ENCODE measurements at regions not wholly inside any gene's neighbourhood (a gene's known extent, or its start where the extent isn't known, plus 50 kb on each side); places are given as distances from the start of the nearest gene placed in this dataset.
"Not testable (repeated sequence)": the region's sequence is repeated elsewhere in the genome, so short reads cannot be mapped to it uniquely, and the experiment has no call there.

DNA sequence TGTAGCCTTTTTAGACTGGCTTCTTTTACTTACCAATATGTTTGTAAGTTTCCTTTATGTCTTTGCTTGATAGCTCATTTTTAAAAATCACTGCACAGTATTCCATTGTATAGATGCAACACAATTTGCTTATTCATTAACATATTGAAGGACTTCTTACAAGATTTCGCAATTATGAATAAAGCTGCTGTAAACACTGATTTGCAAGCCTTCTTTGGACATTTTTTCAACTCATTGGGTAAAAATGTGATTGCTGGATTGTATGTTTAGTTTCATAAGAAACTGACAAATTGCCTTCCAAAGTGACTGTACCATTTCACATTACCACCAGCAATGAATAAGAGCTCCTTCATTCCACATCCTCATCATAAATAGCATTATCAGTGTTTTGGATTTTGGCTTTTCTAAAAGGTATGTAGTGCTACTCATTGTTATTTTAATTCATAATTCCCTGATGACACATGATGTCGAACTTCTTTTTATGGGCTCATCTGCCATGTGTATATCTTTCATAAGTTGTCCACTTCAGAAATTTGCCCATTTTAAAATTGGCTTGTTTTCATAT, 80.7 kb downstream of the TFAP2B start:
- Histone ChIP-seq H3K9me3 (ENCODE audit: control insufficient read depth in 1 of 2, low read length in 2 of 2) (no peaks in the 10 kb centered on the region), H3K4me3 (ENCODE audit: low read depth in 1 of 2, low read length in 2 of 2) (no peak overlapping the region), H3K4me1 (ENCODE audit: control insufficient read depth in 1 of 2, insufficient read depth in 2 of 2, low read length in 2 of 2) (no peaks in the 10 kb centered on the region), H3K27ac (ENCODE audit: low read depth, low read length) (no peak overlapping the region), H3K27me3 (ENCODE audit: control insufficient read depth in 1 of 2, insufficient read depth in 2 of 2, low read length in 2 of 2) (no peaks in the 10 kb centered on the region), H3K36me3 (ENCODE audit: control insufficient read depth in 1 of 2, insufficient read depth in 2 of 2, low read length in 2 of 2) (no peaks in the 10 kb centered on the region), H3K9ac (ENCODE audit: low read depth in 1 of 2, low read length in 2 of 2) (no peak overlapping the region)

DNA sequence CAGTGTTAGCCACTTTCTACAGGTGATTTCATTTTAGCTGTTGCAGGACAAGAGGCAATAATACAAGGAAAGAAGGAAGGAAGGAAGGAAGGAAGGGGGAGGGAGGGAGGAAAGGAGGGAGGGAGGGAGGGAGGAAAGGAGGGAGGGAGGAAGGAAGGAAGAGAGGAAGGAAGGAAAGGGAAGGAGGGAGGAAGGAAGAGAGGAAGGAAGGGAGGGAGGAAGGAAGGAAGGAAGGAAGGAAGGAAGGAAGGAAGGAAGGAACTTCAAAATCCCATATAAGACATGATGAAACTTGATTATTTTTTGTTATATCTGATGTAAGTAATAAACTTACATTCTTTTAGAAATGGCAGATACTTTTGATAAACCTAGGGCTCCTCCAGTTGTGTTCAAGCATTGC, 83.6 kb downstream of the TFAP2B start:
- H3K27ac ChIP-seq (ENCODE audit: low read depth, low read length), result no peak overlapping the region
- H3K9me3 ChIP-seq (ENCODE audit: control insufficient read depth in 1 of 2, low read length in 2 of 2), result no peaks in the 10 kb centered on the region

DNA sequence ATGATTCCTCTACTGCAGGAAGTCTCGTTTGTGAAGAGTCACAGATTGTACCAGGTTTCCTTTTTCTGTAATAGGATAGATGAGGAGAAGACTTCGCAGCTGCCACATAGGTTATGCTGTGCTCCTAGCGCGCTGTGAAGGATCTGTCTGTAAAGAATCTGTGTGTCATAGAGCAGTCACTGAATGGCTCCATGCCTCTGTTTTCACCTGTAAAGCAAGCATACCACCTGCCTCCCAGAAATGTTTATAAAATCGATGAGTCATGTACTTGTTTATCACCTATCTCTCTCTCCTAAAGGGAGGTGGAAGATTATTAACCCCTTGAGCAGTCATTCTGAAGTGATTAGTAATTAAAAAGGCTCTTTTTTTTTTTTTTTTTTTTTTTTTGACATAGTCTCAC, 86.6 kb downstream of the TFAP2B start:
- no peaks in the 10 kb centered on the region for H3K9me3 ChIP-seq (ENCODE audit: control insufficient read depth in 1 of 2, low read length in 2 of 2)
- no peaks in the 10 kb centered on the region for H3K36me3 ChIP-seq (ENCODE audit: control insufficient read depth in 1 of 2, insufficient read depth in 2 of 2, low read length in 2 of 2)
- no peaks in the 10 kb centered on the region for H3K4me1 ChIP-seq (ENCODE audit: control insufficient read depth in 1 of 2, insufficient read depth in 2 of 2, low read length in 2 of 2)
- H3K4me3 ChIP-seq (ENCODE audit: low read depth in 1 of 2, low read length in 2 of 2), result no peak overlapping the region
- no peak overlapping the region for H3K27ac ChIP-seq (ENCODE audit: low read depth, low read length)
- no peaks in the 10 kb centered on the region for H3K27me3 ChIP-seq (ENCODE audit: control insufficient read depth in 1 of 2, insufficient read depth in 2 of 2, low read length in 2 of 2)
- no peak overlapping the region for H3K9ac ChIP-seq (ENCODE audit: low read depth in 1 of 2, low read length in 2 of 2)

More for the DNA sequence above, 83.6 kb downstream of the TFAP2B start:
- Histone ChIP-seq H3K27me3 (ENCODE audit: control insufficient read depth in 1 of 2, insufficient read depth in 2 of 2, low read length in 2 of 2) (no peaks in the 10 kb centered on the region), H3K4me3 (ENCODE audit: low read depth in 1 of 2, low read length in 2 of 2) (no peak overlapping the region), H3K9ac (ENCODE audit: low read depth in 1 of 2, low read length in 2 of 2) (no peak overlapping the region), H3K4me1 (ENCODE audit: control insufficient read depth in 1 of 2, insufficient read depth in 2 of 2, low read length in 2 of 2) (no peaks in the 10 kb centered on the region), H3K36me3 (ENCODE audit: control insufficient read depth in 1 of 2, insufficient read depth in 2 of 2, low read length in 2 of 2) (no peaks in the 10 kb centered on the region)

DNA sequence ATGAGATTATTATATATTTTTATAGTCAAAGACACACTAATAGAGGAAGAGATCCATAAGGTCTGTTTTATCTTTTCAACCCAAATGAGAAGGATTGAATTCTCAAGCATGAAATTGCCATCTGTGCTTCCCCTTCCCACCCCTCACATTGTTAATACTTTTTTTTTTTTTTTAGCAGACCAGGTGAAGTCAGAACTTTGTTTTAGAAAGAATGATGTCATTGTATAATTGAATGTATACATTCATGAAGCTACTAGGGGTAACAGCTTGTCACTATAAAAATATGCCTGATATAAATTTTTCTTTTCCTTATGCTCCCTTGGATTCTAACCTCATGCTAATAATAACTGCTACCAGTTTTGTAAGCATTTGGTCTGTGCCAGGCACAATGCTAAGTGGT, 88.9 kb downstream of the TFAP2B start:
- no peak overlapping the region for H3K9ac ChIP-seq (ENCODE audit: low read depth in 1 of 2, low read length in 2 of 2)
- H3K9me3 ChIP-seq (ENCODE audit: control insufficient read depth in 1 of 2, low read length in 2 of 2), result no peaks in the 10 kb centered on the region
- no peaks in the 10 kb centered on the region for H3K27me3 ChIP-seq (ENCODE audit: control insufficient read depth in 1 of 2, insufficient read depth in 2 of 2, low read length in 2 of 2)
- no peaks in the 10 kb centered on the region for H3K36me3 ChIP-seq (ENCODE audit: control insufficient read depth in 1 of 2, insufficient read depth in 2 of 2, low read length in 2 of 2)
- no peak overlapping the region for H3K27ac ChIP-seq (ENCODE audit: low read depth, low read length)
- no peak overlapping the region for H3K4me3 ChIP-seq (ENCODE audit: low read depth in 1 of 2, low read length in 2 of 2)
- H3K4me1 ChIP-seq (ENCODE audit: control insufficient read depth in 1 of 2, insufficient read depth in 2 of 2, low read length in 2 of 2), result no peaks in the 10 kb centered on the region

DNA sequence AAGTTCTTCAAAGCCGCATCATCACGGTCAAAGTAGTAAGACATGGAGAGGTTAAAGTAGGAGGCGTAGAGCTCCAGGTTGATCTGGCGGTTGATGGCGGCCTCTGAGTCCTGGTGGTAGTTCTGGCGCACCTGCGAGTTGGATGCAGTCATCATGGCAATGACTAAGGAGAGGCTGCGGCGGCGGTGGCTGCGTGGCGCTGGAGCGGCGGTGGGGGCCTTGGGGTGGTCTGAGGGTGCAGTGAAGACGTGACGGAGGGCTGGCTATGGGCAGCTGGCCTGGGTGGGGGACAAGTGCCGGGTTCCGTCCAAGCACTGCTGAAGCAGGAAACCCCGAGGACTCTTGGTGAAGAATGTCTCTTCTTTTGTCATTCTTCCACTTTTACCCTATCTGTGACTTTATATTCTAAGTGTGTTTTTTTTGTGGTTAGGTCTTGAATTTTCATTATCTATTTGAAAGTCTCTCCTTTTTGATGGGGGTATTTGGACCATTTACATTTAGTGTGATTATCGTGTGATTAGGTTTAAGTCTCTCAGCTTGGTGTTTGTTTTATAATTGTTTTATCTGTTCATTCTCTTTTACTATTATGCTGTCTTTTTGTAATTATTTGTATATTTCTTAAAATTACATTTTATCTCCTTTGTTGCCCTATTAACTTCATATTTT, 94.6 kb downstream of the TFAP2B start:
- Histone ChIP-seq H3K36me3 (ENCODE audit: control insufficient read depth in 1 of 2, insufficient read depth in 2 of 2, low read length in 2 of 2) (no peaks in the 10 kb centered on the region), H3K4me1 (ENCODE audit: control insufficient read depth in 1 of 2, insufficient read depth in 2 of 2, low read length in 2 of 2) (no peaks in the 10 kb centered on the region), H3K4me3 (ENCODE audit: low read depth in 1 of 2, low read length in 2 of 2) (no peak overlapping the region), H3K27me3 (ENCODE audit: control insufficient read depth in 1 of 2, insufficient read depth in 2 of 2, low read length in 2 of 2) (no peaks in the 10 kb centered on the region), H3K9me3 (ENCODE audit: control insufficient read depth in 1 of 2, low read length in 2 of 2) (no peaks in the 10 kb centered on the region), H3K9ac (ENCODE audit: low read depth in 1 of 2, low read length in 2 of 2) (no peak overlapping the region), H3K27ac (ENCODE audit: low read depth, low read length) (no peak overlapping the region)

DNA sequence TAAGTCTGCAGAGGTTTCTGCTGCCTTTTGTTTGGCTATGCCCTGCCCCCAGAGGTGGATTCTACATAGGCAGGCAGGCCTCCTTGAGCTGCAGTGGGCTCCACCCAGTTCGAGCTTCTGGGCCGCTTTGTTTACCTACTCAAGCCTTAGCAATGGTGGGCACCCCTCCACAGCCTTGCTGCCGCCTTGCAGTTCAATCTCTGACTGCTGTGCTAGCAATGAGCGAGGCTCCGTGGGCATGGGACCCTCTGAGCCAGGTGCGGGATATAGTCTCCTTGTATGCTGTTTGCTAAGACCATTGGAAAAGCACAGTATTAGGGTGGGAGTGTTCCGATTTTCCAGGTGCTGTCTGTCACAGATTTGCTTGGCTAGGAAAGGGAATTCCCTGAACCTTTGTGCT, 102.7 kb downstream of the TFAP2B start:
- not testable (repeated sequence) for H3K27ac ChIP-seq (ENCODE audit: low read depth, low read length); H3K9ac ChIP-seq (ENCODE audit: low read depth in 1 of 2, low read length in 2 of 2); H3K9me3 ChIP-seq (ENCODE audit: control insufficient read depth in 1 of 2, low read length in 2 of 2); H3K4me3 ChIP-seq (ENCODE audit: low read depth in 1 of 2, low read length in 2 of 2); H3K36me3 ChIP-seq (ENCODE audit: control insufficient read depth in 1 of 2, insufficient read depth in 2 of 2, low read length in 2 of 2); H3K27me3 ChIP-seq (ENCODE audit: control insufficient read depth in 1 of 2, insufficient read depth in 2 of 2, low read length in 2 of 2); H3K4me1 ChIP-seq (ENCODE audit: control insufficient read depth in 1 of 2, insufficient read depth in 2 of 2, low read length in 2 of 2)

DNA sequence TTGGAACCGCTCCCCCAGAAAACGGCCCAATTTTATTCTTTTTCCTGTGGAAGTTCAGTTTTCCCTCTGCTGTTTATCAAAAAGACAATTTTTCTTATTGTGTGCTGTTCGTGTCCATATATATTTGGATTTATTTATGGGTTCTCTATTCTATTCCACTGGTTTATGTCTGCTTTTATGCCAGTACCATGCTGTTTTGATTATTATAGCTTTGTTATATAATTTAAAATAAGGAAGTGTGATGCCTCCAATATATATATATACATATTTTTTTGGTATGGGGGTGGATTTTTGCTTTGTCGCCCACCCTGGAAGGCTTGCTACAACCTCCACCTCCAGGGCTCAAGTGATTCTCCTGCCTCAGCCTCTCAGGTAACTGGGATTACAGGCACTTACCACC, 103.3 kb downstream of the TFAP2B start:
- H3K36me3 ChIP-seq (ENCODE audit: control insufficient read depth in 1 of 2, insufficient read depth in 2 of 2, low read length in 2 of 2), result no peaks in the 10 kb centered on the region
- H3K4me3 ChIP-seq (ENCODE audit: low read depth in 1 of 2, low read length in 2 of 2), result no peak overlapping the region
- H3K27ac ChIP-seq (ENCODE audit: low read depth, low read length), result no peak overlapping the region
- no peak overlapping the region for H3K9ac ChIP-seq (ENCODE audit: low read depth in 1 of 2, low read length in 2 of 2)
- no peaks in the 10 kb centered on the region for H3K4me1 ChIP-seq (ENCODE audit: control insufficient read depth in 1 of 2, insufficient read depth in 2 of 2, low read length in 2 of 2)
- H3K9me3 ChIP-seq (ENCODE audit: control insufficient read depth in 1 of 2, low read length in 2 of 2), result no peaks in the 10 kb centered on the region
- no peaks in the 10 kb centered on the region for H3K27me3 ChIP-seq (ENCODE audit: control insufficient read depth in 1 of 2, insufficient read depth in 2 of 2, low read length in 2 of 2)

DNA sequence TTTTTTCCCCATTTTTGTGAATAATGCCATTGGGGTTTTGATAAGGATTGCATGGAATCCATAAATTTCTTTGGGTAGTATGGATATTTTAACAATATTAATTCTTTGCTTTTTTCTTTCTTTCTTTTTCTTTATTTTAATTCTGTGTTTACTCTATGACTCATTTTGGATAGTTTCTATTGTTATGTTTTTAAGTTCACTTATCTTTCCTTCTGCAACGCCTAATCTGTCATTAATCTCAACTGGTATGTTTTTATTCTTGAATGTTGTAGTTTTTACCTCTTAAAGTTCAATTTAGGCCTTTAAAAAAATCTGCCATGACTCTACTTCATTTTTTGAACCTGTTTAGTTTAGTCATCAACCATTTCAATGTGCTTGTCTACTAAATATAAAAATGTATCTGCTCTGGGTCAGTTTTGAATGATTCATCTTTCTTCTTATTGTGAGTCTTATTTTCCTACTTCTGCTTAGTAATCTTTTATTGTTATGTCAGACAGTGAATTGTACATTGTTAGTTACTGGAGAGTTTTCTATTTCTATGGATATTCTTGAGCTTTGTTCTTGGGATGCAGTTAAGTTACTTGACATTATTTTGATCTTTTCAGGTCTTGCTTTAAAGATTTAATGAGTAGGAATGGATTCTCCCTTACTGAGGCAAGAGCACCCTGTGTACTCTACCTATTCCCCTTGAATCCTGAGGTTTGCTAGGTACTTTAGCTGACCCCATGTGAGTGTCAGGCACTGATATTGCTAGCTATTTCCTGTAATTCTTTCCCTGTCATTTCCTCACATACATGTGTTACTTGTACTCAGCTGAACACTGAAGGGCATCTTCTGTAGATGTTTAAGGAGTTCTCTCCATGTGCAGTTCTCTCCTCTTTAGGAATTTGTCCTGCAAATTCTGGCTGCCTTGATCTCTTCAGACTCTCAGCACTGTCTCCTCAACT, 104.2 kb downstream of the TFAP2B start:
- Histone ChIP-seq H3K9ac (ENCODE audit: low read depth in 1 of 2, low read length in 2 of 2) (no peak overlapping the region), H3K9me3 (ENCODE audit: control insufficient read depth in 1 of 2, low read length in 2 of 2) (no peaks in the 10 kb centered on the region), H3K36me3 (ENCODE audit: control insufficient read depth in 1 of 2, insufficient read depth in 2 of 2, low read length in 2 of 2) (no peaks in the 10 kb centered on the region), H3K27me3 (ENCODE audit: control insufficient read depth in 1 of 2, insufficient read depth in 2 of 2, low read length in 2 of 2) (no peaks in the 10 kb centered on the region), H3K27ac (ENCODE audit: low read depth, low read length) (no peak overlapping the region), H3K4me1 (ENCODE audit: control insufficient read depth in 1 of 2, insufficient read depth in 2 of 2, low read length in 2 of 2) (no peaks in the 10 kb centered on the region), H3K4me3 (ENCODE audit: low read depth in 1 of 2, low read length in 2 of 2) (no peak overlapping the region)

DNA sequence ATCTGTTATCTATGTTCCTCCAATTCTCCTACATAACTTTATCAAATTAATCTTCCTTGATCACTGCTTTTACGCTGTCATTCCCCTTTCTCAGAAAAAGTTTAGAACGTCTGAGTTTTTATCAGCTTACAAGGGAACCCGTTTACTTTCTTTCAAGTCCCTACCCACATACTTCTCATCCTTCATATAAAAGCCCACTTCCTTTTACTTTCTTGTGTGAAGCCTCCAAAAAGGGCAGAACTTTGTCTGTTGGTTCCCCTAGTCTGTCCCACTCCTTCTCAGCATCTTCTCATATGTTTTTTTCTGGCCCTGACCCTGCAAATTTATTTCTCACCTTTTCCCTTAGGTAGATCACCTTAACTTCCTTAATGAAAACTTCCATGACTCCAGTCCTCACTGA, 106.1 kb downstream of the TFAP2B start:
- H3K4me3 ChIP-seq (ENCODE audit: low read depth in 1 of 2, low read length in 2 of 2), result no peak overlapping the region
- H3K27me3 ChIP-seq (ENCODE audit: control insufficient read depth in 1 of 2, insufficient read depth in 2 of 2, low read length in 2 of 2), result no peaks in the 10 kb centered on the region
- no peak overlapping the region for H3K9ac ChIP-seq (ENCODE audit: low read depth in 1 of 2, low read length in 2 of 2)
- no peaks in the 10 kb centered on the region for H3K4me1 ChIP-seq (ENCODE audit: control insufficient read depth in 1 of 2, insufficient read depth in 2 of 2, low read length in 2 of 2)
- H3K36me3 ChIP-seq (ENCODE audit: control insufficient read depth in 1 of 2, insufficient read depth in 2 of 2, low read length in 2 of 2), result no peaks in the 10 kb centered on the region
- H3K9me3 ChIP-seq (ENCODE audit: control insufficient read depth in 1 of 2, low read length in 2 of 2), result no peaks in the 10 kb centered on the region
- H3K27ac ChIP-seq (ENCODE audit: low read depth, low read length), result no peak overlapping the region

DNA sequence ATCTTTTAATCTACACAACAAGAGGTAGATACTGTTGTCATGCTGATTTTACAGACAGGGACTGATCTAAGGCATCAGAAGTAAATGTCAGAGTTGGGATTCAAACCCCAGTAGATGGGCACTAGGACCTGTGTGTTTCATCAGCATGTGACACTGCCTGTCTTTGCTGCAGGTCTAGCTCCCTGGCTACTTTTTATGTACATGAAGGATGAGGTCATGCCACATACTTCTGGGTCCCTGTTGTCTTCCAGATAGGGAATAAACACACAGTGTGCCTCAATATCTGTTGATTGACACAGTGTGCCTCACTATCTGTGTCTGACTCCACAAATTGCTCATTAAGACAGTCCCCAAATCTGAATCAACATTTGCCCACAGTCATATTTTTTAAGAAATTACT, 106.9 kb downstream of the TFAP2B start:
- Histone ChIP-seq H3K36me3 (ENCODE audit: control insufficient read depth in 1 of 2, insufficient read depth in 2 of 2, low read length in 2 of 2) (no peaks in the 10 kb centered on the region), H3K9ac (ENCODE audit: low read depth in 1 of 2, low read length in 2 of 2) (no peak overlapping the region), H3K27ac (ENCODE audit: low read depth, low read length) (no peak overlapping the region), H3K4me1 (ENCODE audit: control insufficient read depth in 1 of 2, insufficient read depth in 2 of 2, low read length in 2 of 2) (no peaks in the 10 kb centered on the region), H3K4me3 (ENCODE audit: low read depth in 1 of 2, low read length in 2 of 2) (no peak overlapping the region), H3K27me3 (ENCODE audit: control insufficient read depth in 1 of 2, insufficient read depth in 2 of 2, low read length in 2 of 2) (no peaks in the 10 kb centered on the region), H3K9me3 (ENCODE audit: control insufficient read depth in 1 of 2, low read length in 2 of 2) (no peaks in the 10 kb centered on the region)

Measured in duodenal mucosa (tissue), 2 donors.